H9 (cell line): ENCODE measurements at regions not wholly inside any gene's neighbourhood (a gene's known extent, or its start where the extent isn't known, plus 50 kb on each side); places are given as distances from the start of the nearest gene placed in this dataset.

Source experiments
- DNase-seq: peaks from one replicate; pipeline ENCODE4 v3.0.0-alpha.2; 2017
- H2AFZ ChIP-seq: one replicate; pipeline ENCODE4 v1.6.1; 2013; ENCODE audit warnings: mild to moderate bottlenecking, low read length, control low read depth, moderate library complexity
- H2AK5ac ChIP-seq: 2 replicates; pipeline ENCODE4 v1.6.1; 2013; ENCODE audit warnings: low read length, control low read depth, mixed read lengths; ENCODE audit not compliant: insufficient read length
- H2BK120ac ChIP-seq: one replicate; pipeline ENCODE4 v1.6.1; 2013; ENCODE audit warnings: low read depth, mild to moderate bottlenecking, low read length, control low read depth, inconsistent platforms; ENCODE audit not compliant: poor library complexity, severe bottlenecking
- H2BK12ac ChIP-seq: 2 replicates; pipeline ENCODE4 v1.6.1; 2013; ENCODE audit warnings: low read length, control low read depth, mixed read lengths, low read depth; ENCODE audit not compliant: insufficient read length
- H2BK15ac ChIP-seq: 2 replicates; pipeline ENCODE4 v1.6.1; 2013; ENCODE audit warnings: low read depth, low read length, control low read depth
- H2BK20ac ChIP-seq: one replicate; pipeline ENCODE4 v1.6.1; 2013; ENCODE audit warnings: low read depth, mild to moderate bottlenecking, low read length, control low read depth, inconsistent platforms; ENCODE audit not compliant: poor library complexity, severe bottlenecking
- H2BK5ac ChIP-seq: 2 replicates; pipeline ENCODE4 v1.6.1; 2013; ENCODE audit warnings: low read length, control low read depth, mixed read lengths; ENCODE audit not compliant: insufficient read length
- H3K14ac ChIP-seq: 2 replicates; pipeline ENCODE4 v1.6.1; 2013; ENCODE audit warnings: low read length, control low read depth; ENCODE audit not compliant: insufficient read depth
- H3K18ac ChIP-seq: 2 replicates; pipeline ENCODE4 v1.6.1; 2013; ENCODE audit warnings: low read depth, mild to moderate bottlenecking, mixed read lengths, low read length, control low read depth; ENCODE audit not compliant: insufficient read length
- H3K23ac ChIP-seq: 2 replicates; pipeline ENCODE4 v1.6.1; 2013; ENCODE audit warnings: low read length, control low read depth, mixed read lengths, low read depth; ENCODE audit not compliant: insufficient read length
- H3K23me2 ChIP-seq: 2 replicates; pipeline ENCODE4 v1.6.1; 2013; ENCODE audit warnings: low read depth, mild to moderate bottlenecking, mixed read lengths, low read length, control low read depth; ENCODE audit not compliant: insufficient read length, poor library complexity, severe bottlenecking
- H3K27ac ChIP-seq: 2 replicates; pipeline ENCODE4 v1.5.1; 2013; ENCODE audit warnings: low read length, control low read depth, mixed read lengths, low read depth; ENCODE audit not compliant: insufficient read length
- H3K27me3 ChIP-seq: 2 replicates; pipeline ENCODE4 v1.6.1; 2013; ENCODE audit warnings: low read length, control low read depth, inconsistent platforms; ENCODE audit not compliant: insufficient read depth
- H3K4ac ChIP-seq: 2 replicates; pipeline ENCODE4 v1.6.1; 2013; ENCODE audit warnings: low read depth, mild to moderate bottlenecking, control low read depth, inconsistent platforms, low read length, moderate library complexity
- H3K4me1 ChIP-seq: 2 replicates; pipeline ENCODE4 v1.6.1; 2013; ENCODE audit warnings: low read length, control low read depth, inconsistent platforms; ENCODE audit not compliant: insufficient read depth
- H3K4me2 ChIP-seq: 2 replicates; pipeline ENCODE4 v1.6.1; 2013; ENCODE audit warnings: low read length, control low read depth, mixed read lengths; ENCODE audit not compliant: insufficient read length, insufficient read depth
- H3K56ac ChIP-seq: 2 replicates; pipeline ENCODE4 v1.6.1; 2013; ENCODE audit warnings: low read depth, mild to moderate bottlenecking, mixed read lengths, low read length, control low read depth; ENCODE audit not compliant: insufficient read length
- H3K79me1 ChIP-seq: 2 replicates; pipeline ENCODE4 v1.6.1; 2013; ENCODE audit warnings: low read depth, mild to moderate bottlenecking, moderate library complexity, low read length, control low read depth, inconsistent platforms; ENCODE audit not compliant: insufficient read depth, poor library complexity, severe bottlenecking
- H3K79me2 ChIP-seq: 2 replicates; pipeline ENCODE4 v1.6.1; 2013; ENCODE audit warnings: low read length, control low read depth, inconsistent platforms; ENCODE audit not compliant: insufficient read depth
- H3K9ac ChIP-seq: 2 replicates; pipeline ENCODE4 v1.6.1; 2013; ENCODE audit warnings: low read length, control low read depth, mixed read lengths; ENCODE audit not compliant: insufficient read length; ENCODE audit errors: extremely low read depth
- H3K9me3 ChIP-seq: one replicate; pipeline ENCODE4 v1.6.1; 2013; ENCODE audit warnings: low read depth, low read length, inconsistent platforms; ENCODE audit not compliant: control insufficient read depth
- H3T11ph ChIP-seq: one replicate; pipeline ENCODE4 v1.6.1; 2013; ENCODE audit warnings: mild to moderate bottlenecking, low read length, control low read depth, inconsistent platforms
- H4K20me1 ChIP-seq: one replicate; pipeline ENCODE4 v1.6.1; 2013; ENCODE audit not compliant: control insufficient read depth, insufficient read length, insufficient read depth
- H4K5ac ChIP-seq: 2 replicates; pipeline ENCODE4 v1.6.1; 2013; ENCODE audit warnings: low read depth, mild to moderate bottlenecking, mixed read lengths, low read length, control low read depth; ENCODE audit not compliant: insufficient read length
- H4K8ac ChIP-seq: replicated peaks from 2 replicates; pipeline ENCODE4 v1.6.1; 2013; ENCODE audit warnings: low read length, control low read depth, mixed read lengths, low read depth; ENCODE audit not compliant: insufficient read length
- H4K91ac ChIP-seq: 2 replicates; pipeline ENCODE4 v1.6.1; 2013; ENCODE audit warnings: low read depth, mild to moderate bottlenecking, moderate library complexity, mixed read lengths, low read length, control low read depth; ENCODE audit not compliant: insufficient read length
- H3K27ac Mint-ChIP-seq, 3 experiments: 2 replicates in 2 of 3; 3 replicates in 1 of 3; pipeline ENCODE4 v1.8.0; 2020 to 2021; ENCODE audit warnings: mixed read lengths in 3 of 3, mild to moderate bottlenecking in 1 of 3, moderate library complexity in 1 of 3
- H3K27me3 Mint-ChIP-seq: 2 replicates; pipeline ENCODE4 v1.8.0; 2021; ENCODE audit warnings: low read depth, mild to moderate bottlenecking, moderate library complexity, mixed read lengths
- H3K36me3 Mint-ChIP-seq, 3 experiments: 2 replicates in 2 of 3; 3 replicates in 1 of 3; pipeline ENCODE4 v1.8.0; 2020 to 2021; ENCODE audit warnings: low read depth in 3 of 3, mixed read lengths in 3 of 3; ENCODE audit not compliant: insufficient read depth in 1 of 3
- H3K4me1 Mint-ChIP-seq, 2 experiments: 2 replicates each; pipeline ENCODE4 v1.8.0; 2020; ENCODE audit warnings: mixed read lengths in 2 of 2
- H3K4me3 Mint-ChIP-seq, 2 experiments: 2 replicates in 1 of 2; 3 replicates in 1 of 2; pipeline ENCODE4 v1.8.0; 2020 to 2021; ENCODE audit warnings: mild to moderate bottlenecking in 2 of 2, mixed read lengths in 2 of 2, moderate library complexity in 1 of 2
- H3K9me3 Mint-ChIP-seq, 2 experiments: 2 replicates in 1 of 2; 3 replicates in 1 of 2; pipeline ENCODE4 v1.8.0; 2020; ENCODE audit warnings: mild to moderate bottlenecking in 2 of 2, mixed read lengths in 2 of 2, moderate library complexity in 1 of 2
- CTCF ChIP-seq: fragments of 200-600 bp; sonication (generic); conservative IDR thresholded peaks from 3 replicates; pipeline ENCODE4 v1.8.0; 2021; ENCODE audit warnings: antibody characterized with exemption, mild to moderate bottlenecking
- WGBS: extraction: QIAGEN DNeasy Blood & Tissue Kit; methylation state at CpG from one replicate; pipeline ENCODE4 v1.1.7; 2013; ENCODE audit warnings: missing lambda C conversion rate, low lambda C conversion rate, mixed read lengths; ENCODE audit not compliant: insufficient read length; ENCODE audit errors: extremely low coverage; 5-methylcytosine and 5-hydroxymethylcytosine counted together

DNA sequence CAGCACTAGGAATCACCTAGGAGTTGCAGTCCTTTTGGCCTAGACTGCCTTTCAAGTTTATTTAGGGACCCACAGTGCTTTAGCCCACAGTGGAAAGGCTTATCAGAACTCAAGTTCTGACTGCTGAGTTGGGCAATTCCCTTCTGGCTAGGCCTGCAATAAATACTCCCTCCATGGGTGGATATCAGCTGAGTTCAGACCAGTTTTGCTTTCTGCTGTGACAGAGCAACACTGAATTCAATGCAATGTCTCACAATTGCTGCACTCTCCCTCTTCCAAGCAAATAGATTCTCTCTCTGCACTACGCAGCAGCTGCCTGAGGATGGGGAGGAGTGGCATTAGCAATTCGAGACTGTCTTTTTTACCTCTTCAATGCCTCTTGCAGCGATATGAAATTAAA, 1153.3 kb downstream of the SORCS1 start:
- H2BK5ac ChIP-seq = no peak overlapping the region
- H3K56ac ChIP-seq = no peak overlapping the region
- H3K27me3 ChIP-seq = no peaks in the 10 kb centered on the region
- no peak overlapping the region for H2BK12ac ChIP-seq
- peak overlapping the region in 1 of 3 experiments; percentile 58; a peak in 2 of 7 replicates for H3K27ac Mint-ChIP-seq
- H3K79me1 ChIP-seq = no peaks in the 10 kb centered on the region
- no peak overlapping the region for H3K18ac ChIP-seq
- H2AFZ ChIP-seq = no peak overlapping the region
- peaks cover 0 to 10% (median 2%) of the 10 kb centered on the region in 3 experiments; a peak in 2 of 7 replicates for H3K36me3 Mint-ChIP-seq
- TF ChIP-seq CTCF = no peak
- H4K91ac ChIP-seq = no peak overlapping the region
- no peak overlapping the region for H2BK120ac ChIP-seq
- WGBS = no CpG with 5 or more reads among the region's 3 CpGs
- no peak overlapping the region for H4K5ac ChIP-seq
- DNase-seq = no peak
- no peak overlapping the region for H3K14ac ChIP-seq
- no peaks in the 10 kb centered on the region for H3K79me2 ChIP-seq
- H3K9ac ChIP-seq = no peak overlapping the region
- H3K9me3 Mint-ChIP-seq = peaks cover 0 to 2% of the 10 kb centered on the region in 2 experiments; a peak in 2 of 5 replicates
- H3K4me1 Mint-ChIP-seq = peaks cover 14 to 17% of the 10 kb centered on the region in 2 experiments
- H4K8ac ChIP-seq = no peak overlapping the region
- no peak overlapping the region for H3K27ac ChIP-seq
- H2AK5ac ChIP-seq = no peak overlapping the region
- H3K9me3 ChIP-seq = no peaks in the 10 kb centered on the region
- H3K4me3 Mint-ChIP-seq = no peak overlapping the region
- H4K20me1 ChIP-seq = no peaks in the 10 kb centered on the region
- no peak overlapping the region for H2BK15ac ChIP-seq
- H3K4me2 ChIP-seq = no peak overlapping the region
- H3K4me1 ChIP-seq = peaks cover 3% of the 10 kb centered on the region; the same call in 1 of the 2 replicates
- H3K27me3 Mint-ChIP-seq = no peaks in the 10 kb centered on the region
- H2BK20ac ChIP-seq = no peak overlapping the region
- H3K4ac ChIP-seq = no peak overlapping the region
- no peak overlapping the region for H3T11ph ChIP-seq
- H3K23ac ChIP-seq = no peak overlapping the region
- no peaks in the 10 kb centered on the region for H3K23me2 ChIP-seq
